ENCODE measurements at regions not wholly inside any gene's neighbourhood (a gene's known extent, or its start where the extent isn't known, plus 50 kb on each side); places are given as distances from the start of the nearest gene placed in this dataset.

- no peak for TF ChIP-seq REST (IDR thresholded peaks at IDR 0.05; ENCODE audit: insufficient read depth in 1 of 2, low read depth in 2 of 2, low read length in 2 of 2)
- no peak for TF ChIP-seq POLR2AphosphoS5 (IDR thresholded peaks at IDR 0.05; ENCODE audit: low read depth, low read length)
- no peak for TF ChIP-seq TAF1 (IDR thresholded peaks at IDR 0.05; ENCODE audit: borderline replicate concordance, insufficient read depth, low read length)
- TF ChIP-seq SIN3A (IDR thresholded peaks at IDR 0.05; ENCODE audit: borderline replicate concordance, insufficient read depth, low read length): no peak
- TF ChIP-seq FOXP2 (optimal IDR thresholded peaks at IDR 0.05; ENCODE audit: borderline replicate concordance, extremely low read depth, extremely low read length, insufficient read depth): no peak
Observed at GRCh38 chr6:8207869-8208191, 105.5 kb upstream of the EEF1E1 start.

All from PFSK-1 (cell line).